Activated T-cell treated with anti-CD3 and anti-CD28 coated beads, Interleukin-2, amount 50 U/mL, for 1 hour (primary cell): ENCODE measurements at regions not wholly inside any gene's neighbourhood (a gene's known extent, or its start where the extent isn't known, plus 50 kb on each side); places are given as distances from the start of the nearest gene placed in this dataset.
A peak's percentile ranks its signal among the peaks of the same experiment; 100 is the strongest.

ENCODE experiments used
- DNase-seq: peaks from one replicate; pipeline ENCODE4 v3.0.0-alpha.2; 2020

GRCh38 chr12:124410354-124411175, 115.7 kb downstream of the RFLNA start:
- no peak for DNase-seq

DNA sequence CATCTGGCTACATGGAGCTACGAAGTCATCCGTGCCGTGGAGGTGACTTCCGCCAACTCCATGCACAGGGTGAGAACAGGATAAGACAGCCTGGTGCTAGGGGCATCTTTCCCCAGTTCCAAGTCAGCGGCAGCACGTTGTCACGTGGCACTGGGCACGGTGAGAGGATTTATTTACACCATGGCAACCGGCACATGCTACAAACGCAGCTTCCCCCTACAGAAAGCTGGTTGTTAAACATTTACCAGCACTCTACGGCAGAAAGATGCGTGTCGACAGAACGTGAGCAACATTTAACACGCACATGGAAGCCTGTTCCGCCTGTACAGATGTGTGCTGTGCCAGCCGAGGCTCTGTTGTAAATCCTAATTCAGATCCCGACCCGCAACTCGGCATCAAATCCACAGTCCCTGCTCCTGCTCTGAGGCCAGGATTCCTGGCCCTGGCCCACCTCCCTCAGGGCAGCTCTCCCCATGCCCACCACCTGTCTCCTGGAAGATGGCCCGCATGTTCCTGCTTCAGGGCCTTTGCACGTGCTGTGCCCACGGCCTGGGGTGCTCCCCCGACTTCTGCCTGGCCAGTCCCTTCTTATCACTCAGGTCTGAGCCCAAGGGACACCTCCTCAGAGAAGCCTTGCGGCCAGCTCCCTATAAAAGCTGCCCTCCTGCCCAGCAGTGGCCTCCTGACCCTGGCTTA, 114.1 kb downstream of the RFLNA start:
- no peak for DNase-seq

GRCh38 chr12:124407074-124407473, 112.2 kb downstream of the RFLNA start:
- no peak for DNase-seq

DNA sequence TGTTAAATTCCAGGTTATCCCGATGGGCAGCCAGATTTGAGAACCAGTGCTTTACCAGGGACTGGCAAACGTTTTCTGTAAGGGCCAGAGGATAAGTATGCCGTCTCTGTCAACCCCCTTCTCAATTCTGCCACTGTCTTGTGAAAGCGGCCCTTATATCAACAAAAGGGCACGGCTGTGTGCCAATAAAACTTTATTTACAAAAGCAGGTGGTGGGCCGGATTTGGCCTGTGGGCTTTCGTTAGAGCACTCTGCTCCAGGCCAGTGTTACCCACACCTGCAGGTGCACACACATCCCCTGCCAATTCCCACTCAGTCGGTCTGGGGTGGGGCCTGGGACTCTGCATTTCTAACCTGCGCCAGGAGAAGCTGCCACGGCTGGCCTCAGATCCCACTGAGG, 111.2 kb downstream of the RFLNA start:
- DNase-seq = no peak

- no peak for DNase-seq
Observed at GRCh38 chr12:124405592-124405991, 110.7 kb downstream of the RFLNA start.

GRCh38 chr12:124405151-124405550, 110.3 kb downstream of the RFLNA start:
- no peak for DNase-seq

- no peak for DNase-seq
Observed at GRCh38 chr12:124404162-124404784, 109.4 kb downstream of the RFLNA start.

DNA sequence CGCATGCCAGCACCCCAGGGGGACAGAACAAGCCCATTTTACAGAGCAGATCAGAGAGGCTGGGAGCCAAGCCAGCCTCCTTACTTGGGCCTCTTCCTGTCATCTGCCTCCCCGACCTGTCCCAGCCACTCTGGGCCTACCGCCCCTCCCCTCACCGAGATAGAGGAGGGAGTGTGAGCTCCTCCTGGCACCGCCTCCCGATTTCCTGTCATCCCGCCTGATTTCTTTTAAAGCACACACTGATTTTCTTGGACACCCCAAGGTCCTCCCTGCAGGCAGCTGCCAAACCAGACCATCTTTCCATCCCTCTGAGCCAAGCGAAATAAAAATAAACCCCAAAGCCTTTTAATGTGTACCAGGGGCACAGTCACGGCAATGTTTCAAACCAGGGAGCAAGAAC, 108.4 kb downstream of the RFLNA start:
- DNase-seq = no peak

DNA sequence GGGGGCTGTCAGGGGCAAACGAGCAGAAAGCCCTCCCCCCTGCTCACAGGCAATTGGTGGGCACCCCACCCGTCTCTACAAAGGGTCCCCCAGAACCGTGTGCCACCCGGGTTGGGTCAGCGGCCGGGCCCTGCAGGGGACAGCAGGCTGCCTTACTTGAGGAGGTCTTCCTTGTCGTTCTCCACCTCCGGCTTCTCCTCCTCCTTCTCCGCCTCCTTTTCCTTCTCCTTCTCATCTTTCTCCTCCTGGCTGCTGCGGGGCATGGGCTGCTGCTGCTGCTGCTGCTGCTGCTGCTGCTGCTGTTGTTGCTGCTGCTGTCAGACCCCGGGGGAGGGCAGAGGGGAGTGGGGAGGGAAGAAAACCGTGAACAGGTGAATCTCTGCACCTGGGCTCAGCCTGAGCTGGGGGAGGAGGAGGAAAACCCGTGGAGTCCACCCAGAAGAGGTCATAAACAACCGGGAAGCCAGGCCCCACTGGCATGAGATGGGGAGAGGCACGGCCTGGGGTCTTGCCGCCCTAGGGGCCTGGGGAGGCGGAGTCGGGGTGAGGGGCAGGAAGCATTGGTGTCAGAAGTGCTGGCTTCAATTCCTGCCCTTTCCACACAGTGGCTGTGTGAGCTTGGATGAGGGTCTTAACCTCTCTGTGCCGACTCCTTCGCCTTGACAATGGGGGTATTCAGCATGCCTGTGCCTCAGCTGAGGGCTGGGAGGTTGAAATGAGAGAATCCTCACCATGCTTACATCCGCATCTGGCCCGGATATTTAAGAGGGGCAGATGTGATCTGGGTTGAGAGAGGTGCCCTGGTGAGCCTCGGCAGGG, 107.6 kb downstream of the RFLNA start:
- DNase-seq = no peak

DNA sequence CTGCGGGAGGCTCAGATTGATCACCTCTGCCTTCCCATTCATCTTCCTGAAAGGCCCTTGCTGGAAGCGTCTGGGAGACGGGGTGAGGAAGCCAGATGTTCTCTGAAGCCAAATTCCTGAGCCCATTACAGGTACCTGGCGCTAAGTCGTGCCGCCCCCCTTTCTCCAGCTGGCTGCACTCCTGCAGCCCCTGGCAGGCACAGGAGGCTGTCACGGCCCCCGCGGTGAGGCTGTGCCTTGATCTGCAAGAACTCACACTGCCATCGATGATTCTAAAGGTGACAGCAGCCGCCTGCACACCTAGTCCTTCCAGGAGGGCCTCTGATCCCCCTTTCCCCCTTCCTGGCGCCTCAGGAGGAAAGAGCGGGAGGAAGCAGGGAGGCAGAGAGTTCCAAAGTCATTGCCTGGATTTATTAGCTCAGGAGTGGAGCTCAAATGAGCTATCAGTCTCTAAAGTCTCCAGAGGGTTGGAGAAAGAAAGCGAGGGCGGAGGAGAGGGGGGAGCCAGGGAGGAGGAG, 106.9 kb downstream of the RFLNA start:
- no peak for DNase-seq

- no peak for DNase-seq
Observed at GRCh38 chr12:124400124-124400523, 105.2 kb downstream of the RFLNA start.

DNA sequence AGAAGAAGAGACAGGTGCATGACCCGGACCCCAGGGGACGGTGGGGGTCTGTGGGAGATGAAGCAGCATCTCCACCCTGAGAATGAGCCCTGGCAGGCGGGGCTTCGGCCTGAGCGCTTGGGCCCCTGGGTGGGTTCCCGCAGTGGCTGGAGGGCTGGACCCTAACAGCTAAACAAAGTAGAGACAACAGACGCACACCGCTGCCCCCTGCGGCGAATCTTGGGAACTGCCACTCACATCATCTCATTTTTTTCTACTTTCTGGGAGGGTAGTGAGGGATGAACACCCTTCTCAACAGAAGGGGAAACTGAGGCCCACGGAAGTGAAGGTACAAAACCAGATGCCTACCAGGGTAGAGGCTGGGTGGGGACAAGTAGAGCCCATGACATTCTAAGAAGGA, 104.7 kb downstream of the RFLNA start:
- DNase-seq = peak; percentile 53

GRCh38 chr12:124398578-124399227, 103.8 kb downstream of the RFLNA start:
- DNase-seq = no peak

DNA sequence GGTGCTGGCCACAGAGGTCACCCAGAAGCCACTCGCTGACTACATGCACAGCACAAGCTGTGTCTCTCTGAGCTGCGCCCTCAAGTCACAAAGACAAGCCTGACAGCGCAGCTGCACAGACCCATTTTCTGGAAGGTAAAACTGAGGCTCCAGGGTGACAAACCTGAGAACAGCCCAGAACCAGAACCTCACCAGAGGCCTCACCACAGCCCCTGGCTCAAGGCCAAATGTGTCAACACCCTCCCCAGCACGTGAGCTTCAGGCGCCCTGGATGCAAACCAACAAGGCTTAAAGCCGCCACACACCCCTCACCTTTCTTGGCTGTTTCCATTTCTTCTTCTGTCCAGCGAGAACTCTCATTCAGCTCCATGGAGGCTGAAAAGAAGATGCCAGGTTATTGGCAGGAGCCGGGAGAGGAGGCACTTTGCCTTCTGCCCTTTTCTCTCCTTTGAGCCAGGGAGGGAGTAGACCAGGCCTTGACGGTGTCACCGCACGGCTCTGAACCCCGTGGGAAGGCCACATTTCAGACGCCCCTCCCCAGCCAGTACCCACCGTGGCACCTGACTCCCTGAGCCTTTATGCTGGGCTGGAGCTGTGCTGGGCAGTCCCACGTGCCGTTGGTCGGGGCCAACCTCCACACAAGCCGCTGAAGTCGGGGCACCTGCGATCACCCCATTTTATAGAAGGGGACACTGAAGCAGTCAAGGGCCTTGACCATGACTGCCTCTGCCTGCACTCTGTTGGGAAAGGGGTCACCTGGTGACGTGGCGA, 103.1 kb downstream of the RFLNA start:
- no peak for DNase-seq

DNA sequence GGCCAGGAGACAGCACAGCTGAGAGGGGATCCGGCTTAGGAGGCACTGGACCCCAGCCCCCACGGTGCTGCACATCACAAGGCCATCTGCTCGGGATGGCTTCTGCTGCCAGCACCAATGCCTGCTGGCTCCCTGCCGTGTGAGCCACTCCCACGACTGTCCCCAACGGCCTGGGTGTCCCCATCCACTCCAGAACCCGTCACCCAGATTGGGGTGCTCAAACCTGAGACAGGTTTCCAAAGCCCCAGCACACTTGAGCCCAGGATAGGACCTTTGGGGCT, 102.4 kb downstream of the RFLNA start:
- DNase-seq = no peak

DNA sequence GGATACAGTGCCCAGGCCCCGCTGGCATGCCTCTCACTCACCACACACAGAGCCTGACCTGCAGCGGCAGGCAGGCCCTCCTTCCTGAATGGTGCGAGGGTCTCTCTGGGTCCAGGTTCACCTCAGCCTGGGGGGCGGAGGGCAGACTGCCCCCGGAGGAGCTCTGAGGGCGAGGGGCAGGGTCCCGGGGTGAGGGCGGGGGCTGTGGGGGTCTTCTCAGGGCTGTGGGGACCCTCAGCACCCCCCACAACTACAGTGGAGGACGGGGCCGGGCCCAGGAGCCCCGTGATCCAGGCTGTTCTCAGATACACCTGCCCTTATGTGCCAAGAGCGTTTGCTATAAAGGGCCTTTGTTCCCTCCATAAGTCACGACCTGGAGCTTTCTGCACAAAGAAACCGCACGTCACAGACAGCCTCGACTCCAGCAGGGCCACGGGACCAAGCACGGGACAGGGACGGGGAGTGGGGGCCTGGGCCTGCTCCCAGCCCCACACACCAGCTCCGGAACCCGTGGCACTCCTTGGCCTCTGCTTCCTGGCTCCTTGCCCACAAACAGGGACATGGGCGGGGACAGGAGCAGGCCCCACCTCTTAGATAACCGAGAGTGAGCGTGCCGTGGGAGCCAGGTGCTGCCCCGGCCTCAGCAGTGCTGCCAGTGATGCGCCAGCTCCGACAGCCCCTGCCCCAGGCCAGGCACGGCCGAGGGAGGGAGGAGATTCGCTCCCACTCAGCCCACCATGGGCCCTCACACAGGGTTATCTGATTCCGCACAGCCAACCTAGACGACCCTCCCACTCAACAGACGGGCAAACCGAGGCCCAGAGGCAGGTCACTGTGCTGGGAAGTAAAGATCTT, 101.9 kb downstream of the RFLNA start:
- DNase-seq = no peak

GRCh38 chr12:124395986-124396385, 101.1 kb downstream of the RFLNA start:
- no peak for DNase-seq

DNA sequence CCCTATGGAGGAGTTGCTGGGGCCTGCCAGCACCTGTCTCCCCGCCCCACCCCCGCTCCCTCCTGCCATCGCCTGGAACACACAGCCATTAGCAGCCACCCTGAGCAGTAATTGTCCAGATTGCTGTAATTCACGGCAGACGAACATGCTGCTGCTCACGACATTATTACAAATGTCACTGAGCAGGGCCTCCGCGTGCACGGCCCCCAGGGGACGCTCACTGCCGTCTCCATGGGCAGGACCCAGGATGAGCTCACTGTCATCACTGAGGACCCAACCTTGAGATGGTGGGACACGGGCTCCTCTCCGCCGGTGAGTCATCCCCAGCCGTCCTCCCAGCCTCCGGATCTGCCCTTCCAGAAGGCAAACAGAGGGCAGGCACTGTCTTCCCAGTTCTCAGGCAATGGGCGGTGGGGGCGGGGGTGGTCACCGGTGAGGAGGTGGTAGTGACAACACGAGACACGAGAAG, 100.4 kb downstream of the RFLNA start:
- DNase-seq = no peak

GRCh38 chr12:124394462-124395128, 99.7 kb downstream of the RFLNA start:
- DNase-seq = no peak

DNA sequence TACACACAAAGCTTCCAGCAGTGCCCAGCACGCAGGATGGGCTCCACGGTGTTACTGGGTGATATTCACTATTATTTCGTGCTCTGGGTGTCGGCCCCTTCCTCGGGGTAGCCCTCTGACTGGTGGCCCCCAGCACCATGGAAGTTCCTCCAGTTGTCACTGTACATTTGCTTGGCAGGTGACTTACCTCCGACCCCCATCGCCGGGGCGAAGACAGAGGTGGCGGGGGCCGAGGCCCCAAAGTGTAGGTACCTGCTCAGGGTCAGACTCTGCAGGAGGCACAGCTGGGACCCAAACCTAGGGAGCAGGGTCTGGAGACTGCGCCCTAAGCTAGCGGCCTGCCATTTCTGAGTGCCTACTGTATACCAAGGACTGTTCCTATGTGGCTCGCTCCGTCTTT, 98.9 kb downstream of the RFLNA start:
- no peak for DNase-seq
